ENCODE measurements at regions not wholly inside any gene's neighbourhood (a gene's known extent, or its start where the extent isn't known, plus 50 kb on each side); places are given as distances from the start of the nearest gene placed in this dataset.

DNA sequence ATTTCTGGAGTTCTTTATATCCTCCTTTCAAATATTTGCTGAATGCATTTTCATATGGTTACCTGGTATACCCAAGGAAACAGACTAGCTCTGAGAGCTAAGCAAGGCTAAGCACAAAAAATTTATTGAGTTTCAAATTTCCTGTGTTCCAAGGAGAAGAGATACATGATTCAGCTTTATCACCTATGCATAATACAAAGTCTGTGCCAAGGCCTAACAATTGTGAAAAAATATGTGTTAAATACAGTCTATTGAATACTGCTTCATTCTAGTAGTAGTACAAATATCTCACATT lies 103.7 kb upstream of the LGR5 start:
- Histone ChIP-seq H3K4me1 (ENCODE audit: insufficient read depth, low read length) (peaks cover 23% of the 10 kb centered on the region), H3K4me3 (ENCODE audit: low read length) (no peak overlapping the region), H2AFZ (ENCODE audit: low read length) (no peak overlapping the region), H3K9ac (ENCODE audit: low read length) (no peak overlapping the region), H4K20me1 (ENCODE audit: low read length) (no peaks in the 10 kb centered on the region), H3K27me3 (ENCODE audit: low read length) (no peaks in the 10 kb centered on the region), H3K27ac (ENCODE audit: low read length) (peak overlapping the region; percentile 49), H3K79me2 (ENCODE audit: low read length) (no peaks in the 10 kb centered on the region), H3F3A (ENCODE audit: low read length, unreplicated experiment) (no peaks in the 10 kb centered on the region), H3K9me2 (replicated peaks; ENCODE audit: low read length) (no peaks in the 10 kb centered on the region), H3K4me2 (ENCODE audit: low read length) (peak overlapping the region; percentile 32), H3K36me3 (ENCODE audit: low read depth, low read length) (no peaks in the 10 kb centered on the region), H3K9me3 (ENCODE audit: low read length) (no peaks in the 10 kb centered on the region)
- ATAC-seq (peak; percentile 91), DNase-seq (no peak)
- intact Hi-C loops (cut with micrococcal nuclease): no loop called here
- ChIA-PET CTCF (interaction anchor here (0.6 kb wide), 1 partner anchor 216 kb away, joined by 3 read pairs; no protein-coding TSS in a partner anchor), POLR2A (ENCODE audit: unreplicated experiment) (no interaction called here)
- TF ChIP-seq, protein P1, sequence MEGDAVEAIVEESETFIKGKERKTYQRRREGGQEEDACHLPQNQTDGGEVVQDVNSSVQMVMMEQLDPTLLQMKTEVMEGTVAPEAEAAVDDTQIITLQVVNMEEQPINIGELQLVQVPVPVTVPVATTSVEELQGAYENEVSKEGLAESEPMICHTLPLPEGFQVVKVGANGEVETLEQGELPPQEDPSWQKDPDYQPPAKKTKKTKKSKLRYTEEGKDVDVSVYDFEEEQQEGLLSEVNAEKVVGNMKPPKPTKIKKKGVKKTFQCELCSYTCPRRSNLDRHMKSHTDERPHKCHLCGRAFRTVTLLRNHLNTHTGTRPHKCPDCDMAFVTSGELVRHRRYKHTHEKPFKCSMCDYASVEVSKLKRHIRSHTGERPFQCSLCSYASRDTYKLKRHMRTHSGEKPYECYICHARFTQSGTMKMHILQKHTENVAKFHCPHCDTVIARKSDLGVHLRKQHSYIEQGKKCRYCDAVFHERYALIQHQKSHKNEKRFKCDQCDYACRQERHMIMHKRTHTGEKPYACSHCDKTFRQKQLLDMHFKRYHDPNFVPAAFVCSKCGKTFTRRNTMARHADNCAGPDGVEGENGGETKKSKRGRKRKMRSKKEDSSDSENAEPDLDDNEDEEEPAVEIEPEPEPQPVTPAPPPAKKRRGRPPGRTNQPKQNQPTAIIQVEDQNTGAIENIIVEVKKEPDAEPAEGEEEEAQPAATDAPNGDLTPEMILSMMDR (conservative IDR thresholded peaks at IDR 0.05; ENCODE audit: low read depth, low read length): no peak
- TF ChIP-seq EZH2phosphoT487 (IDR thresholded peaks at IDR 0.05; ENCODE audit: borderline replicate concordance, low read length) (no peak), EZH2 (IDR thresholded peaks at IDR 0.05; ENCODE audit: low read length, unreplicated experiment) (no peak)
- BruUV-seq (replicated peaks): no TSS peak

DNA sequence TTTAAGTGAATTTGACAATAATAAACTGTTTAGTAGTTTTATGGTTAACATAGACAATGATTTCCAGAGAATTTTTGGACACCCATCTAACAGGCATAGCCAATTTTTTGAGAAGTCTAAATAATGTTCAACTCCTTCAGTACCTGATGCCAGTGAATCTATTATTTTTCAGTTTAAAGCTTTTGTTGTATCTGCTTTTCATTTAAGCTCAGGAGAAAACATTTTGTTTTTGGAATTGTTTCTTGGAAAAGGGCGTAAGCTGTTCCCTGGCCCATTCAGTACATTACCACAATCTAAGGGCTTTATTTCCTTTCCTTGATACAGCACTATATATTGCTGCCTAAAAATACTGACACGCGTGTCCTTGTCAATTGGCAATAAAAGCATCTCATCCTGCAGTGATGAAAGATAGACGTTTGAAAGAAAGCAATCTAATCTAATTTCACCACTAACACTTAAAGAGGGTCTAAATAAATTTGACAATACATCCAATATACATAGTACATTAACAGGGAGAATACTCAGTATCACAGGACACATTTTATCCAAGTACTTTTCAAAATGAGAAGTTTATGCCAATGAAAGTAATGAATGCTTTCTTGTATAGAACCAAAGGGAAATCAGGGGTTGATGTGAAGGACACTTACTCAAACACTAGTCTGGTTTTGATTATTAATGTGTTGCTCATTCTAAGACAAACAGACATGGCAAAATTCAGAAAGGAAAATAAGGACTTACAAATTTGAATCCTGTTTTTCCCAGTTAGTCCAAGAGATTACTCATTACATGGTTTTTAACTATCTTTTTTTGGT lies 104.2 kb upstream of the LGR5 start:
- Histone ChIP-seq H3K4me1 (ENCODE audit: insufficient read depth, low read length) (peaks cover 23% of the 10 kb centered on the region), H3K36me3 (ENCODE audit: low read depth, low read length) (no peaks in the 10 kb centered on the region), H3F3A (ENCODE audit: low read length, unreplicated experiment) (no peaks in the 10 kb centered on the region), H3K4me2 (ENCODE audit: low read length) (peak overlapping the region; percentile 32), H3K9me3 (ENCODE audit: low read length) (no peaks in the 10 kb centered on the region), H3K27ac (ENCODE audit: low read length) (peak overlapping the region; percentile 49), H3K9ac (ENCODE audit: low read length) (no peak overlapping the region), H4K20me1 (ENCODE audit: low read length) (no peaks in the 10 kb centered on the region), H3K79me2 (ENCODE audit: low read length) (no peaks in the 10 kb centered on the region), H3K4me3 (ENCODE audit: low read length) (no peak overlapping the region), H3K27me3 (ENCODE audit: low read length) (no peaks in the 10 kb centered on the region), H2AFZ (ENCODE audit: low read length) (no peak overlapping the region), H3K9me2 (replicated peaks; ENCODE audit: low read length) (no peaks in the 10 kb centered on the region)
- DNase-seq (peak; percentile 63), ATAC-seq (peak; percentile 82)
- CTCF ChIA-PET: interaction anchor here (0.6 kb wide), 1 partner anchor 216 kb away, joined by 3 read pairs; no protein-coding TSS in a partner anchor
- TF ChIP-seq EZH2 (IDR thresholded peaks at IDR 0.05; ENCODE audit: low read length, unreplicated experiment) (no peak), EZH2phosphoT487 (IDR thresholded peaks at IDR 0.05; ENCODE audit: borderline replicate concordance, low read length) (no peak)
- TF ChIP-seq, protein P1 (conservative IDR thresholded peaks at IDR 0.05; ENCODE audit: low read depth, low read length): no peak
- POLR2A ChIA-PET (ENCODE audit: unreplicated experiment): no interaction called here
- intact Hi-C loops (cut with micrococcal nuclease): no loop called here
- no TSS peak for BruUV-seq (replicated peaks)

DNA sequence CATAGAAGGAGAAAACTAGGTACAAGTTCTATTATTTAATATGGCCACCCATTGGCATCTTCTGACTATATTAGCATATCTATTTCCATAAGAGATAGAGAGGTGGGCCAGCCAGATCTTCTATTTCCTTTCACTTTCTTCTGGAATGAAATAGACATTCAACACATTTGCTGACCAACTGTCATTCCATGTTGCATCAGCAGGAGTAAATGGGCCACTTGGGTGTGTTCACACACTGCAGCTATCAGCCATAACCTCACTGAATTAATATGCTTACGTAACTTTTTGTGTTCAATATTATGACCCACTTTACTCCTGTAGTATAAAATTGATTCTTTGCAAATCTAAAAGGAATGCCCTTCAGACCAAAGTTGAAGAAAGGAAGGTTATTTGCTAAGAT lies 106.2 kb upstream of the LGR5 start:
- TF ChIP-seq EZH2phosphoT487 (IDR thresholded peaks at IDR 0.05; ENCODE audit: borderline replicate concordance, low read length): no peak
- TF ChIP-seq, protein P1 (conservative IDR thresholded peaks at IDR 0.05; ENCODE audit: low read depth, low read length): no peak
- no peak for TF ChIP-seq EZH2 (IDR thresholded peaks at IDR 0.05; ENCODE audit: low read length, unreplicated experiment)
- Histone ChIP-seq H3K4me2 (ENCODE audit: low read length) (no peak overlapping the region), H3K36me3 (ENCODE audit: low read depth, low read length) (no peaks in the 10 kb centered on the region), H3K4me3 (ENCODE audit: low read length) (no peak overlapping the region), H3K79me2 (ENCODE audit: low read length) (no peaks in the 10 kb centered on the region), H3K27ac (ENCODE audit: low read length) (no peak overlapping the region), H3K4me1 (ENCODE audit: insufficient read depth, low read length) (peaks cover 23% of the 10 kb centered on the region), H3K9me2 (replicated peaks; ENCODE audit: low read length) (no peaks in the 10 kb centered on the region), H2AFZ (ENCODE audit: low read length) (no peak overlapping the region), H3K9me3 (ENCODE audit: low read length) (no peaks in the 10 kb centered on the region), H4K20me1 (ENCODE audit: low read length) (no peaks in the 10 kb centered on the region), H3K27me3 (ENCODE audit: low read length) (no peaks in the 10 kb centered on the region), H3K9ac (ENCODE audit: low read length) (no peak overlapping the region), H3F3A (ENCODE audit: low read length, unreplicated experiment) (no peaks in the 10 kb centered on the region)
- ChIA-PET POLR2A (ENCODE audit: unreplicated experiment) (no interaction called here), CTCF (interaction anchor here (0.7 kb wide), 1 partner anchor 218 kb away, joined by 4 read pairs; no protein-coding TSS in a partner anchor)
- no peak for ATAC-seq
- no TSS peak for BruUV-seq (replicated peaks)
- no peak for DNase-seq
- intact Hi-C loops (cut with micrococcal nuclease): loop anchor here (2.0 kb wide), 1 partner anchor 75 kb away; no protein-coding TSS in a partner anchor

Data from PC-3 (cell line).